GM21529 (cell line): ENCODE measurements at regions not wholly inside any gene's neighbourhood (a gene's known extent, or its start where the extent isn't known, plus 50 kb on each side); places are given as distances from the start of the nearest gene placed in this dataset.

Experiments used
- ATAC-seq: cut with Tn5 transposase; IDR thresholded peaks from one replicate; pipeline ENCODE4 v1.9.1; 2021; ENCODE audit not compliant: unreplicated experiment

- no peak for ATAC-seq
Measured at GRCh38 chr16:64469906-64470702, 651.8 kb downstream of the CDH11 start.

DNA sequence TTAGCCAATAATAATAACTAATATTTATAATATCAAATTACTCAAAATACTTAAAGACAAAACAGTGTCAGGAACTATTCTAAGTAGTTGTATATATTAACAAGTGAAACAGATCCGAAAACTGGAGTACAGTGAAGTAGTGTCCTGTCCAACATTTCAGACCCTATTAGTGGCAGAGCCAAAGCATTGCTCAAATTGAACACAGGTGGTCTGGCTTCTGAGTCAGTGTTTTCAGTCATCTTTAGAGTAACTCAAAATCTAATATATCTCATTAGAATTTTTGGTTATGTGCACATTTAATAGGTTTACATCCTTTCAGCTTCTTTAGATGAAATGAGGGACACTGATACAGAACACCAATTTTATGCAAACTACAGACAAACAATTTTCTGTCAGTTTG lies 652.5 kb downstream of the CDH11 start:
- no peak for ATAC-seq

- ATAC-seq = no peak
Measured at GRCh38 chr16:64468515-64469090, 653.3 kb downstream of the CDH11 start.

DNA sequence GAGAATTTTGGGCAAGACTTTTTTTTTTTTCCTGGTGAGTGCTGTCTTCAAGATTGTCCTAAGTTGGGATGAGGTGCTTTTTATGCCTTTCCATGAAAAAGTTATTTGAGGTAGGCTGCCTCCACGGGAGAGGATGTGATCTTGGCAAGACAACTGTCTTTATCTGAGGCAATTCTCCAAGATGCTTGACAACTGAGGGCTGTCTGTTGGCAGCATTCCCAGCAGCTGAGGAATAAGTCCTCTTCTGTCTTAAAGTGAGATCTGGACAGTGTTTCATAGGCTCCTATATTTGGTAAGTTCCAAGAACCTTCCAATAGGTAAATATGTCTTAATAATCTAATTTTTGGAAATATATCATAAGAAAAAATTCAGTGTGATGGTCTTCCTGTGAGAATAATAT lies 662.0 kb downstream of the CDH11 start:
- no peak for ATAC-seq

- ATAC-seq = no peak
Measured at GRCh38 chr16:64459402-64459801, 662.5 kb downstream of the CDH11 start.

DNA sequence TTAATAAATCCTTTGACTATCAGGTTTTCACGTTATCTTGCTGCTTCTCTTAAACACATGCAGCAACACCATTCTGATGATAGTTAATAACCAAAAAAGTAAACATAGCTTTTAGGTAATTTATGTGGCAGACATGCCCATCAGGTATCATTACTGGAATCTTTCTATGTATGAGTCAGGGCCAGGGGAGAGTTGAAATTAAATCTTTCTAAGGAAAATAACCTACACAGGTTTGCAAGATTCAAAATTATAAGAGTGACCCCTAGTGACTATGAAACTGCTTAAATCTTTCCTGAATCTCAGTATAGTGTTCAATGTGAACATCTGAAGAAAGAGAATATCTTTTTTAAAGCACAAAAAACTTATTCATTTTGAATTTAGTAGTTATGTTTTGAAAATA lies 666.6 kb downstream of the CDH11 start:
- no peak for ATAC-seq

DNA sequence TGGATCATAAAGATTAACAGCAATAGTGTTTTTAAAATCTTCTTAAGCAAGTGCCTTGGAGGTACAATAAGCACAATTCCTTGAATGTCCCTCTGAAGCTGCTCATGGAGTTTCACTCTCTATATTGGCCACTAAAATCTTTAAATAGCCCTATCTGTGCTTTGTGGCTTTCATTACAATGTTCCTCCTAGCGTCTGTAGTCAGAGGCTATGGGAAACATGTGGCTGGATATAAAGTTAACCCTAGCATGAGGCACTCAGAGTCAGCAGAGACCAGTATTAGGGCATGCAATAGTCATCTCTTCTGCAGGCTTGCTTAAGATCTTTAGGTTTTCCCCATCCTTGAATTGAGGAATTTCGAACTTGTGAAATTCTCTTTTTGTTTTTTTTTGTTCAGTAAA lies 668.2 kb downstream of the CDH11 start:
- ATAC-seq = no peak

GRCh38 chr16:64452446-64452845 lies 669.4 kb downstream of the CDH11 start:
- ATAC-seq = no peak

- no peak for ATAC-seq
Measured at GRCh38 chr16:64450177-64450576, 671.7 kb downstream of the CDH11 start.

DNA sequence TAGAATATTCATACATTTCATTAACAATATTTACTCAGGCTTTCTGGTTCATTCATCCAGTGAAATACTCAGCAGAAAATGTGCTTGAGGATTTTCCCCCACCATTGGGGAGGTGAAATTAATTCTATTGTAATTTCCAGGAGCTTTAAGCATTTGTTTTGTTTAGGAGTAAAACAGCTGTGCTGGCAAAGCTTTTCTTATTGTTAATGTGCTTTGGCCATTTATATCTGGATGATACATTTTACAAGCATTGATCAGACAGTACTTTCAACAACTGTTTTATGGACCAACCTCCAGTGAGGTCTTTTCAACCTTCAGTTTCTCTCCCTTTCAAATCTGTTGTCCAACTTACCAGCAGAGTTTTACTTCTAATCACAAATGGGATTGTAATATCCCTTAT lies 672.4 kb downstream of the CDH11 start:
- no peak for ATAC-seq

DNA sequence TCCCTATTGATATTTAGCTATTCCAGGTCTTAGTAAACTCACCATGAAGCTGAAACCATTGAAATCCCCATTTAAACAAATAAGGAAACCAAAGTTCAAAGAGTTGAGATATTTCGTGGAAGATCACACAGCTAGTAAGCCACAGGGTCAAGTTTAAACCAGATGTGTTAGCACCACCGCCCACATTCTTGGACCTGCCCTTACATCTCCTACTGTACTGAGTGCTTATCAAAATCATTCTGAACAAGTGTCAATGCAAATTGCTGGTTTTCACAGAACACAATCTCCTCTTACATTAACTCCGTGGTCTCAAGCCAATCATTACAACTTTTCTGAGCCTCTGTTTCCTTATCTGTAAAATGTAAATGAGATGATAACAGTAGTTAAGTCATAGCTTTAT lies 676.2 kb downstream of the CDH11 start:
- no peak for ATAC-seq

DNA sequence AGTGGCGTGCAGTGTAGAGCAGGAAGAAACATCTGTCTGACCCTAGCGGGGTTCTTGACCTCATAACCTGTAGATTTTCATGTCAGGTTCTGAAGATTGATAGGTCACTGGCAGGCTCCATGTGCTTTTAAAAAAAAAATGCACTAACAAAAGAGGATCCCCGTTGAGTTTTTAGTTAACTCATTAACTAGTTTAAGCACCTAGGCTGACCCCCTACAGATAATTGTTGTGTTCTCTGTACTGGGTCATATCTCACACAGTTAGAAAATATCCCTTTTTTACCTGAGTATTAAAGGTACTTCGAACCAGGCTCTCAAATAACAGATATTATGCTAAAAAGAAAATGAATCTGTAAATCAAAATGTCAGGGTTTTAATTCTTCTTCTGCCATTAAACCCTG lies 676.6 kb downstream of the CDH11 start:
- ATAC-seq = no peak

GRCh38 chr16:64440421-64440831 lies 681.4 kb downstream of the CDH11 start:
- ATAC-seq = no peak

DNA sequence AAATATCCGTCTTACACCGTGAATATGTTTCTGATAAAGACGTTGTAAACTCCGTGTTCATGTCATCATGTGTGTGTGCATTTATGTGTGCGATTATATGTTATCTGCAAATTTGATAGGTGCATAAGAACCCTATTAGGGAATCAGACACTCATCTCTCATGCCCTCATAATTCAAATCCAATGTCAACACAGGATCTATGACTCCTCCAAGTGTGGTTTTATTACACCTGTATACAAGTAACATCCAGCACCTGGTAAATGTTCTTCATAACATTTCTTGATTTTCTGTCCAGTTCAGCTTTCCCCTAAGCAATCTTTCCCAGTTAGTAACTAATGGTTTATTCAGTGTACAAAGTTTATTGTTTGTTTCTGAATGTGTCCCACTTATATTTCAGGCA lies 681.9 kb downstream of the CDH11 start:
- ATAC-seq = no peak

- ATAC-seq = no peak
Measured at GRCh38 chr16:64437706-64438324, 684.0 kb downstream of the CDH11 start.

GRCh38 chr16:64434526-64435069 lies 687.3 kb downstream of the CDH11 start:
- no peak for ATAC-seq

DNA sequence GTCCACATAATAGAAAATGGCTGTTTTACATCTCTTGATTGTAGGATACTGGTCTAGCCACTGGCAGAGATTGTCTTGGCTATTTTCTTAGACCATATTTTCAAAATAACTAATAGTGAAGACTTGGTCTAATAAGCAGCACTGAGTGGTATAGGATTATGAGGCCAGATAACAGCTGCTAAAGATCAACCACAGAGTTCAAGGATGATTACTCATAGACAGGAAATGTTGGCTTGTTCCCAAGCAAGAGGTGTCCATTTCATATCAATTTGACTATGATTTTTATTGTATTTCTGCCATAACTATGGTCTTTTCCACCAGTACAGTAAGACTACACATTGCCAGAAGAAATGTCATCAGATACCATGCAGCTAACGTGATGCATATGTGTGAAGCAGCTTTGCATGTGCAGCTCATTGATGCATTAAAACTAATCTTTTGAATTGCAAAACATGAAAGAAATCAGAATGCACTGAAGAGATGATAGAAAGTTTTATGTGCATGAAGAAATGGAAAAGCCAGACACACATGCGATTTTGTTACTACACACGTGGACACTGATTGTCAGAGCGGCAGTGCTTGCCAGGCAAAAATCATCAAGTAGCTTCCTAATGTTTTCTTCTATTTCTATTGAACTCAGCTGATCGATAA lies 693.3 kb downstream of the CDH11 start:
- no peak for ATAC-seq

DNA sequence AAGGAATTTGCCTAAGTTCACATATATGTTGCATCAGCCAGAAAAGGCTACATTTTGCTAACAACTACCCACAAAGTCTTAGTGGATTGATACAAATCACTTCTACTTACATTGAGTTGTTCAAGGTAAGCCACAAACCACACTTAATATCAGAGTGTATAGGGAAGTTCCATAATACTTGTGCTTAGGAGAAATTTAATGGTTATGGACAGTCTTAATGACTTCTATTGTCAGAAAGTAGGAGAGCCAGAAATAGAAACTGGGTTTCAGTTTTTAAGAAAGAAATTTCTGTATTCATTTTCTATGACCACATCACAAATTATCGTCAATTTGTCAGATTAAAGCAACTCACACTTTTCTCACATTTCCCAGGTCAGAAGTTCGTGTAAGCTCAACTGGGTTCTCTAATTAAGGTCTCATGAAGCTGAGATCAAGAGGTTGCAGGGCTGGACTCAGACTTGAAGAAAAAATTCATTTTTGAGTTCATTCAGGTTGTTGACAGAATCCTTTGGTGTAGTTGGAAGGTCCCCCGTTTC lies 695.7 kb downstream of the CDH11 start:
- ATAC-seq = no peak

GRCh38 chr16:64425381-64425780 lies 696.5 kb downstream of the CDH11 start:
- no peak for ATAC-seq

DNA sequence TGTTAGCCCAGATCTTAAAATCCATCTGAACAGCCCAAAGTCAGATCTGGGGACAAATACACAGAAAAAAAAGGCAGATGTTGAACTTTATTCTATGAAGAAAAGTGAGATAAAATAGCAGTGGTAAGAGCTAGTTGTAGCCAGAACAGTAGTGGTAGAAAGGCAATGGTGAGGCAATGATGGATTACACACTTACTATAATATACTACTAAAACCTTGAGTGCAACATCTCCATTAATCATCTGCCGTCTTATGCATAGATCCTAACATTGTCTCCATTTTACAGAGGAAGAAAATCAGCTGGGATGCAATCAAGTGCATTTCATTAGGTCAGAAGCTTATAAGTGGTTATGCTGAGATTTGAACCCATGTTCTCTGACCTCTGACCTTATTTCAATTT lies 699.6 kb downstream of the CDH11 start:
- ATAC-seq = no peak

DNA sequence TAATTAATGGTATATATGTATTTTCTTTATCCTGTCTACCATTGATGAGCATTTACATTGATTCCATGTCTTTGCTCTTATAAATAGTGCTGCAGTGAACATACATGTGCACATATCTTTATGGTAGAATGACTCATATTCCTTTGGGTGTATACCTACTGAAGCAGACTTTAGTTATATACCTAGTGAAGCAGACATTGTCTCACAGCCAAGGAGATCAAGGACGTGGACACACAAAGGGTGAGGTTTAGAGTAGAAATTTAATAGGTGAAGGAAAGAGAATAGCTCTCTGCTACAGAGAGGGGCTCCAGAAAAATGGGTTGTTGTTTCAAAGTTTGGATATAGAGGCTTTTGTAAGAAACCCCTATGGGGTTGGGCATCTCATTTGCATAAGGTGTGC lies 700.3 kb downstream of the CDH11 start:
- no peak for ATAC-seq
